Activated T-cell treated with anti-CD3 and anti-CD28 coated beads for 1 hour (primary cell): ENCODE measurements at regions not wholly inside any gene's neighbourhood (a gene's known extent, or its start where the extent isn't known, plus 50 kb on each side); places are given as distances from the start of the nearest gene placed in this dataset.

Experiments used
- DNase-seq: peaks from one replicate; pipeline ENCODE4 v3.0.0-alpha.2; 2020; ENCODE audit warnings: low read depth

DNA sequence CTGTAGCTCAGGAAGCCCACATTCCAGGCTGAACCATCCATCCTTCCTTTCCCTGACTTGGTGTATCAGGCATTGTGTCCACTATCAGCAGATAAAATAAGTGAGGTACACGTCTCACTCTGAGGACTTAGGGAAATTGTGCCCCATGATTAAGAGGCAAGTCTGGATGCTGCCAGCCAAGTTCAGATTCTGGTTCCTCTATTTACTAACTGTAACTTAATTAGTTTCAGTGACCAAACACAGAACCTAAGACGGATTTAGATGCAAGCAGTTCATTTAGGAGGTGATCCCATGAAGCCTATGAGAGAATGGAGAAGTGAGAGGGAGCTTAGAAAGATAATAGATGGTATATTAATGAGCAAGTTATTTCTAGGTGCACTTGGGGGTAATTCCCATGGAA lies 56.6 kb upstream of the PACRGL start:
- DNase-seq: no peak

- no peak for DNase-seq
Observed at GRCh38 chr4:20645236-20645635, 55.0 kb upstream of the PACRGL start.

- no peak for DNase-seq
Observed at GRCh38 chr4:20646287-20646686, 54.0 kb upstream of the PACRGL start.
